Gastrocnemius medialis (tissue), 4 donors: ENCODE measurements at regions not wholly inside any gene's neighbourhood (a gene's known extent, or its start where the extent isn't known, plus 50 kb on each side); places are given as distances from the start of the nearest gene placed in this dataset.

Experiments
- CTCF ChIP-seq, 5 experiments: fragments of 450-650 bp in 3 of 5; fragments of 200-600 bp in 2 of 5; sonication (generic) in 2 of 5; IDR thresholded peaks in 4 of 5; conservative IDR thresholded peaks in 1 of 5; 1 replicate in 4 of 5; 2 replicates in 1 of 5; pipeline ENCODE4 v1.5.1; 2016 to 2019; ENCODE audit warnings: antibody characterized with exemption in 5 of 5, mild to moderate bottlenecking in 3 of 5, moderate library complexity in 3 of 5
- POLR2A ChIP-seq, 2 donors: fragments of 450-650 bp; IDR thresholded peaks; one replicate each; pipeline ENCODE4 v1.6.1; 2017; ENCODE audit warnings: antibody characterized with exemption in 2 of 2, mild to moderate bottlenecking in 2 of 2, moderate library complexity in 2 of 2

GRCh38 chr5:135644816-135645215 lies 66.0 kb upstream of the CXCL14 start:
- TF ChIP-seq CTCF (IDR thresholded peaks at IDR 0.05 in 4 of 5, conservative IDR thresholded peaks at IDR 0.05 in 1 of 5) (no peak), POLR2A (IDR thresholded peaks at IDR 0.05) (no peak)
